ENCODE measurements at regions not wholly inside any gene's neighbourhood (a gene's known extent, or its start where the extent isn't known, plus 50 kb on each side); places are given as distances from the start of the nearest gene placed in this dataset.

- TF ChIP-seq CTCF (conservative IDR thresholded peaks at IDR 0.05; ENCODE audit: low read depth, low read length) = no peak
- TF ChIP-seq EZH2 (IDR thresholded peaks at IDR 0.05; ENCODE audit: borderline replicate concordance, low read depth, low read length, poor library complexity, severe bottlenecking) = no peak
Measured at GRCh38 chr6:131390322-131390721, 182.7 kb upstream of the ARG1 start.

Measured in A673 (cell line).